Spleen (tissue), 11 donors: ENCODE measurements at regions not wholly inside any gene's neighbourhood (a gene's known extent, or its start where the extent isn't known, plus 50 kb on each side); places are given as distances from the start of the nearest gene placed in this dataset.

Experiments
- DNase-seq: peaks from one replicate; pipeline ENCODE4 v3.0.0-alpha.2; 2020
- H3K27ac ChIP-seq, 8 donors: fragments of 200-600 bp; sonication (generic) in 7 of 8; 1 replicate in 4 of 8; 2 replicates in 4 of 8; pipeline versions ENCODE4 v1.5.0 to v1.8.0; 2016 to 2021; ENCODE audit warnings: inconsistent platforms in 4 of 8, mild to moderate bottlenecking in 4 of 8, moderate library complexity in 1 of 8
- H3K27me3 ChIP-seq, 7 donors: fragments of 200-600 bp; sonication (generic) in 6 of 7; replicated peaks in 1 of 7; 1 replicate in 4 of 7; 2 replicates in 3 of 7; pipeline versions ENCODE4 v1.5.0 to v1.8.0; 2016 to 2021; ENCODE audit warnings: inconsistent platforms in 3 of 7, mild to moderate bottlenecking in 1 of 7
- H3K36me3 ChIP-seq, 6 donors: fragments of 200-600 bp; sonication (generic) in 5 of 6; 1 replicate in 4 of 6; 2 replicates in 2 of 6; pipeline versions ENCODE4 v1.5.0 to v1.8.0; 2016 to 2021; ENCODE audit warnings: inconsistent platforms in 2 of 6
- H3K4me1 ChIP-seq, 6 donors: fragments of 200-600 bp; sonication (generic) in 5 of 6; 1 replicate in 3 of 6; 2 replicates in 3 of 6; pipeline versions ENCODE4 v1.5.0 to v1.8.0; 2016 to 2021; ENCODE audit warnings: inconsistent platforms in 3 of 6
- H3K4me3 ChIP-seq, 8 donors: fragments of 200-600 bp; sonication (generic) in 7 of 8; 1 replicate in 4 of 8; 2 replicates in 4 of 8; pipeline versions ENCODE4 v1.5.0 to v1.8.0; 2016 to 2021; ENCODE audit warnings: inconsistent platforms in 4 of 8, mild to moderate bottlenecking in 4 of 8, moderate library complexity in 2 of 8
- H3K9me3 ChIP-seq, 8 donors: fragments of 200-600 bp; sonication (generic) in 7 of 8; 1 replicate in 4 of 8; 2 replicates in 4 of 8; pipeline versions ENCODE4 v1.5.0 to v1.8.0; 2016 to 2021; ENCODE audit warnings: inconsistent platforms in 4 of 8
- POLR2A ChIP-seq, 3 donors: fragments of 450-650 bp; IDR thresholded peaks; one replicate each; pipeline ENCODE4 v1.5.1; 2017; ENCODE audit warnings: antibody characterized with exemption in 3 of 3, mild to moderate bottlenecking in 1 of 3
- POLR2AphosphoS5 ChIP-seq, 3 donors: sonication (generic); formaldehyde crosslinking; IDR thresholded peaks; one replicate each; pipeline ENCODE4 v1.5.1; 2017; ENCODE audit warnings: antibody characterized with exemption in 3 of 3
- WGBS, 5 donors: extraction: QIAGEN DNeasy Blood & Tissue Kit in 3 of 5; methylation state at CpG; one replicate each; pipeline versions ENCODE4 v1.1.5 to v1.1.7; 2013 to 2018; 5-methylcytosine and 5-hydroxymethylcytosine counted together
- intact Hi-C: fragments of 100-400 bp; cut with DNase I; formaldehyde crosslinking; loops from one replicate; pipeline ENCODE4 v1.15.0; 2023; ENCODE audit warnings: low total_unique reads
- TF ChIP-seq, protein P1 (sequence below), 11 experiments: fragments of 200-600 bp in 7 of 11; fragments of 450-650 bp in 4 of 11; sonication (generic) in 4 of 11; IDR thresholded peaks in 8 of 11; conservative IDR thresholded peaks in 3 of 11; 1 replicate in 7 of 11; 2 replicates in 4 of 11; pipeline versions ENCODE4 v1.4.0 to v1.8.0; 2016 to 2021; ENCODE audit warnings: antibody characterized with exemption in 11 of 11, inconsistent platforms in 4 of 11, mild to moderate bottlenecking in 1 of 11
- donor health status: healthy with polysubstance abuse.
- donor health status: DM: no; HTN: no; CAD: no; lungs with moderate emphysema.
- donor health status: DM: no; HTN: no; CAD: no.
- donor health status: Bipolar disorder and iron deficiency.
- donor health status: healthy.
- donor health status: DM: no; HTN: no; CAD: no.
- donor health status: DM: yes; HTN: yes; CAD: no.

DNA sequence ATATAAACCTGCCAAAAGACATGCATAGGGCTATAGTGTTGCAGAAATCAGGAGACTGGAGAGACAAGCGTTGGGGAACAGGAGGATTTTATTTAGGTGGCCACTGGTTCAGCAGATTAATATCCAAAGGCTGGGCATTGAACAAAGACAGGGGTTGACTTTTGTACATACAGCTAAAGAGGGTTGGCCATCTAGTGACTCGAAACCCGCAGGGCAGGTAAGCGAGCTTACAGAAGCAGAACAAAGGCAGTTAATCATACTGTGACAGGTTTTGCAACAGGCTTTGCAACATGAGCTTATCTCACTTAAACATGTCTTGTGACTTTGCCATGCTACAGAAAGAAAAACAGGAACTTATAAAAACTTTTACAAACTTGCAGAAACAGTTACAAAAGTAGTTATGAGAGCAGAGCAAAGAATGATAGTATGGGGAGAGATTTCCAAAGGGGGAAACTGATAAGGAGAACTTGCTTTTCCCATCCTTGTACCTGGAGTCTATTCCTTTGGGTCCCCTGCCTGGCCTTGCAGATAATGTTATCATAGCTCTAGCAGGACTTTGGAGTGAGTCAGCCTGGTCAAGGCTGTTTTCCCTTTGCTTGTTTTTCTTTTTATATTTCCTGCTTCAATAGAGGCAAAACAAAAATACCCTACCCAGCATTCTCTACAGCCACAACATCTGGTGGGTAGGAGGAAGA lies 234.2 kb downstream of the PCDH17 start:
- 43 to 63% (median 55%) methylated on average over 4 of the region's 4 CpGs for WGBS, 5 donors
- Histone ChIP-seq H3K9me3 (peaks cover 0 to 58% (median 43%) of the 10 kb centered on the region in 8 donors), H3K4me3 (no peak overlapping the region), H3K27ac (no peak overlapping the region), H3K4me1 (no peaks in the 10 kb centered on the region), H3K27me3 (no peaks in the 10 kb centered on the region), H3K36me3 (no peaks in the 10 kb centered on the region)
- no peak for DNase-seq
- intact Hi-C loops, result no loop called here
- TF ChIP-seq POLR2A (IDR thresholded peaks at IDR 0.05), result no peak

DNA sequence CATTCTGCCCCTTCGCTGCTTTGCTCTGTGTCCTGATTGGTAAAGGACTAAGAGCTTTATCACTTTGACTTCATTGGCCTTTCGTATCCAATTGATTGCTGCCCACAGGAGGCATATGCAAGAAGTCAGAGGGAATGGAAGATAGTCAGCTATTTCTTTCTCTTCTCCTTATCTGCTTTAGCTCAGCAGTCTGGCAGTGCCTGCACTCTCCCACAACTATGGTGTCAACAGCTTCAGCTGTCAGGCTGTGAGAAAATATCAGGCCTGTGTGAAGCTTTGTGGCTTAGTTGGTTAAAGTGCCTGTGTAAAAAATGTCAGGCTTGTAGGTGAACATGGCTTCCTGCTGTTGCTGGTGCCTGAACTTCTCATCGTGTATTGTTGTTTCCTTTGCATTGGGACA lies 243.0 kb downstream of the PCDH17 start:
- H3K9me3 ChIP-seq, result peaks cover 0 to 20% (median 6%) of the 10 kb centered on the region in 8 donors
- H3K4me3 ChIP-seq, result no peak overlapping the region
- WGBS, 5 donors, result 56 to 65% (median 59%) methylated on average over 3 of the region's 3 CpGs
- no peak for DNase-seq
- no peak overlapping the region for H3K27ac ChIP-seq
- H3K4me1 ChIP-seq, result no peaks in the 10 kb centered on the region
- TF ChIP-seq, protein P1, sequence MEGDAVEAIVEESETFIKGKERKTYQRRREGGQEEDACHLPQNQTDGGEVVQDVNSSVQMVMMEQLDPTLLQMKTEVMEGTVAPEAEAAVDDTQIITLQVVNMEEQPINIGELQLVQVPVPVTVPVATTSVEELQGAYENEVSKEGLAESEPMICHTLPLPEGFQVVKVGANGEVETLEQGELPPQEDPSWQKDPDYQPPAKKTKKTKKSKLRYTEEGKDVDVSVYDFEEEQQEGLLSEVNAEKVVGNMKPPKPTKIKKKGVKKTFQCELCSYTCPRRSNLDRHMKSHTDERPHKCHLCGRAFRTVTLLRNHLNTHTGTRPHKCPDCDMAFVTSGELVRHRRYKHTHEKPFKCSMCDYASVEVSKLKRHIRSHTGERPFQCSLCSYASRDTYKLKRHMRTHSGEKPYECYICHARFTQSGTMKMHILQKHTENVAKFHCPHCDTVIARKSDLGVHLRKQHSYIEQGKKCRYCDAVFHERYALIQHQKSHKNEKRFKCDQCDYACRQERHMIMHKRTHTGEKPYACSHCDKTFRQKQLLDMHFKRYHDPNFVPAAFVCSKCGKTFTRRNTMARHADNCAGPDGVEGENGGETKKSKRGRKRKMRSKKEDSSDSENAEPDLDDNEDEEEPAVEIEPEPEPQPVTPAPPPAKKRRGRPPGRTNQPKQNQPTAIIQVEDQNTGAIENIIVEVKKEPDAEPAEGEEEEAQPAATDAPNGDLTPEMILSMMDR (IDR thresholded peaks at IDR 0.05 in 8 of 11, conservative IDR thresholded peaks at IDR 0.05 in 3 of 11), result no peak
- TF ChIP-seq POLR2A (IDR thresholded peaks at IDR 0.05), result no peak
- no peak for TF ChIP-seq POLR2AphosphoS5 (IDR thresholded peaks at IDR 0.05)
- H3K27me3 ChIP-seq, result no peaks in the 10 kb centered on the region
- intact Hi-C loops, result loop anchor here (5.0 kb wide), 1 partner anchor 48 kb away; no protein-coding TSS in a partner anchor
- H3K36me3 ChIP-seq, result no peaks in the 10 kb centered on the region

DNA sequence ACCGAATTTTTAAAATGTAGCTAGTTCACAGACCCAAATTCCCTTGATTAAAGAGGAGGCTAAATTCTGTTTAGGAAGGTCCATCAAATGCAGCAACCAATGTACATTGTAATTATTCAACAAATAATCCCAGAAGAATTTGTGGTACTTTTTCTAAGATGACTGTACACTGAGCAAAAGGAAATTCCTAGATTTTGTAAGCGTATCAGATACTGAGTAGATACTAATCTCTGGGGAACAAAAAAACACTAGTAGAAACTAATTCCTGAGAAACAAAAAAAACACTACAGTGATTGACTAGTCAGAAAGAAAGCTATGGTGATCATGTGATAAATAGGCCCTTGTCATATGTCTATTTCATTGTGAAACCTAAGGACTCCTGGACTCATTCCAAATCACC lies 246.1 kb downstream of the PCDH17 start:
- TF ChIP-seq POLR2AphosphoS5 (IDR thresholded peaks at IDR 0.05) (no peak), POLR2A (IDR thresholded peaks at IDR 0.05) (no peak)
- TF ChIP-seq, protein P1 (IDR thresholded peaks at IDR 0.05 in 8 of 11, conservative IDR thresholded peaks at IDR 0.05 in 3 of 11), result no peak
- no peak overlapping the region for H3K4me3 ChIP-seq
- no peaks in the 10 kb centered on the region for H3K27me3 ChIP-seq
- H3K27ac ChIP-seq, result no peak overlapping the region
- no peak for DNase-seq
- H3K36me3 ChIP-seq, result no peaks in the 10 kb centered on the region
- intact Hi-C loops, result no loop called here
- no peaks in the 10 kb centered on the region for H3K4me1 ChIP-seq
- WGBS, 5 donors, result 88 to 95% (median 92%) methylated on average over 2 of the region's 2 CpGs
- H3K9me3 ChIP-seq, result peaks cover 0 to 12% (median 1%) of the 10 kb centered on the region in 8 donors

- no peak for DNase-seq
- H3K27ac ChIP-seq, result no peak overlapping the region
- WGBS, 5 donors, result 43 to 70% (median 68%) methylated on average over 2 of the region's 2 CpGs
- no peak overlapping the region for H3K4me3 ChIP-seq
- no peaks in the 10 kb centered on the region for H3K27me3 ChIP-seq
- intact Hi-C loops, result no loop called here
- peaks cover 0 to 14% (median 1%) of the 10 kb centered on the region in 8 donors for H3K9me3 ChIP-seq
- TF ChIP-seq, protein P1 (IDR thresholded peaks at IDR 0.05 in 8 of 11, conservative IDR thresholded peaks at IDR 0.05 in 3 of 11), result no peak
- no peak for TF ChIP-seq POLR2AphosphoS5 (IDR thresholded peaks at IDR 0.05)
- TF ChIP-seq POLR2A (IDR thresholded peaks at IDR 0.05), result no peak
- no peaks in the 10 kb centered on the region for H3K36me3 ChIP-seq
- H3K4me1 ChIP-seq, result no peaks in the 10 kb centered on the region
These were observed 246.7 kb downstream of the PCDH17 start for GRCh38 chr13:57878291-57878690.
